Loucy (cell line): ENCODE measurements at regions not wholly inside any gene's neighbourhood (a gene's known extent, or its start where the extent isn't known, plus 50 kb on each side); places are given as distances from the start of the nearest gene placed in this dataset.

Experiments used
- EZH2phosphoT487 ChIP-seq: fragments of 200-600 bp; IDR thresholded peaks from 2 replicates; pipeline ENCODE4 v1.6.1; 2018; ENCODE audit warnings: antibody characterized with exemption, mild to moderate bottlenecking, moderate library complexity, borderline replicate concordance
- TF ChIP-seq, protein P1 (sequence below): fragments of 200-600 bp; sonication (generic); conservative IDR thresholded peaks from 2 replicates; pipeline ENCODE4 v1.5.1; 2014; ENCODE audit warnings: mild to moderate bottlenecking, antibody characterized with exemption, low read length

DNA sequence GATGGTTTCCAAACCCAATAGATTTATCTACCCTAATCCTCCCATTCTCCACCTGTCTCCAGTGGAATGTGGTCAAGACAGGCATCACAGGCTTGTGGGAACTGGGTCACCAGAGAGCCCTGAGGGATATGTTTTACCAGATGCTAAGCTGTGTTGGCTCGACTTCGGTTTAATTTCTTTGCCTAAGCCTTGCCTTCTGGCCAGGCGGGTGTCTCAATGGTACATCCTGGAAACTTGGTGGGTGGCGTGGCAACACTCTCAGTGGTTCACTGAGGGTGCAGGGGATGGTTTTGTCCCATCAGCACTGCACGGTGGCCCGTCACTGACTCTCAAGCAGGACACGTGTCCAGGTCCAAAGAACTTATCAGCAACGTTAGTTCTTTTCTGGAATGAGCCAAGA lies 192.2 kb downstream of the TENT4A start:
- TF ChIP-seq, protein P1, sequence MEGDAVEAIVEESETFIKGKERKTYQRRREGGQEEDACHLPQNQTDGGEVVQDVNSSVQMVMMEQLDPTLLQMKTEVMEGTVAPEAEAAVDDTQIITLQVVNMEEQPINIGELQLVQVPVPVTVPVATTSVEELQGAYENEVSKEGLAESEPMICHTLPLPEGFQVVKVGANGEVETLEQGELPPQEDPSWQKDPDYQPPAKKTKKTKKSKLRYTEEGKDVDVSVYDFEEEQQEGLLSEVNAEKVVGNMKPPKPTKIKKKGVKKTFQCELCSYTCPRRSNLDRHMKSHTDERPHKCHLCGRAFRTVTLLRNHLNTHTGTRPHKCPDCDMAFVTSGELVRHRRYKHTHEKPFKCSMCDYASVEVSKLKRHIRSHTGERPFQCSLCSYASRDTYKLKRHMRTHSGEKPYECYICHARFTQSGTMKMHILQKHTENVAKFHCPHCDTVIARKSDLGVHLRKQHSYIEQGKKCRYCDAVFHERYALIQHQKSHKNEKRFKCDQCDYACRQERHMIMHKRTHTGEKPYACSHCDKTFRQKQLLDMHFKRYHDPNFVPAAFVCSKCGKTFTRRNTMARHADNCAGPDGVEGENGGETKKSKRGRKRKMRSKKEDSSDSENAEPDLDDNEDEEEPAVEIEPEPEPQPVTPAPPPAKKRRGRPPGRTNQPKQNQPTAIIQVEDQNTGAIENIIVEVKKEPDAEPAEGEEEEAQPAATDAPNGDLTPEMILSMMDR = no peak
- TF ChIP-seq EZH2phosphoT487 = no peak
